ENCODE measurements at regions not wholly inside any gene's neighbourhood (a gene's known extent, or its start where the extent isn't known, plus 50 kb on each side); places are given as distances from the start of the nearest gene placed in this dataset.

DNA sequence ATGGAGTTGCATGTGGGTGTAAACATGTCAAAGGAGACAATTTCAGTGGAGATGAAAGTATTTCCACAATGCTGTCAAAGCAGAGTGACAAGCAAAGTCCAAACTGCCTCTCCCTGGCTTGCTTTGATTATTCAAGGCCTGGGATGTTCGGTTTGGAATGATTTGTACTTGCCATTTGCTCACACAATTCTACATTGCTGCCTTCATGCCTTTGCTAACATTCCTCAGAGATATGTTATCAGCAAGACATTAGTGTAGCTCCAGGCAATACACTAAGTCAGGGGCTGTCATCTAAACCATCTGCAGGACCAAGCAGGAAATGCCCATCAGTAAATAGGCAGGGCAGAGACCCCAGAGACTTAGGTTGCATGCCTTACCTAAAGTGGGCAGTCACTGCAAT, 79.6 kb upstream of the C1QTNF7 start:
- TF ChIP-seq, protein P1, sequence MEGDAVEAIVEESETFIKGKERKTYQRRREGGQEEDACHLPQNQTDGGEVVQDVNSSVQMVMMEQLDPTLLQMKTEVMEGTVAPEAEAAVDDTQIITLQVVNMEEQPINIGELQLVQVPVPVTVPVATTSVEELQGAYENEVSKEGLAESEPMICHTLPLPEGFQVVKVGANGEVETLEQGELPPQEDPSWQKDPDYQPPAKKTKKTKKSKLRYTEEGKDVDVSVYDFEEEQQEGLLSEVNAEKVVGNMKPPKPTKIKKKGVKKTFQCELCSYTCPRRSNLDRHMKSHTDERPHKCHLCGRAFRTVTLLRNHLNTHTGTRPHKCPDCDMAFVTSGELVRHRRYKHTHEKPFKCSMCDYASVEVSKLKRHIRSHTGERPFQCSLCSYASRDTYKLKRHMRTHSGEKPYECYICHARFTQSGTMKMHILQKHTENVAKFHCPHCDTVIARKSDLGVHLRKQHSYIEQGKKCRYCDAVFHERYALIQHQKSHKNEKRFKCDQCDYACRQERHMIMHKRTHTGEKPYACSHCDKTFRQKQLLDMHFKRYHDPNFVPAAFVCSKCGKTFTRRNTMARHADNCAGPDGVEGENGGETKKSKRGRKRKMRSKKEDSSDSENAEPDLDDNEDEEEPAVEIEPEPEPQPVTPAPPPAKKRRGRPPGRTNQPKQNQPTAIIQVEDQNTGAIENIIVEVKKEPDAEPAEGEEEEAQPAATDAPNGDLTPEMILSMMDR (IDR thresholded peaks at IDR 0.05), result no peak
- TF ChIP-seq POLR2A (IDR thresholded peaks at IDR 0.05), result no peak

Measured in body of pancreas (tissue), 4 donors.